ENCODE measurements at regions not wholly inside any gene's neighbourhood (a gene's known extent, or its start where the extent isn't known, plus 50 kb on each side); places are given as distances from the start of the nearest gene placed in this dataset.

- DNase-seq = no peak
- TF ChIP-seq CTCF (IDR thresholded peaks at IDR 0.05) = no peak
Measured at GRCh38 chr18:77495079-77495478, 245.4 kb downstream of the GALR1 start.

GRCh38 chr18:77495982-77496690 lies 246.5 kb downstream of the GALR1 start:
- H3K4me1 ChIP-seq = no peaks in the 10 kb centered on the region
- no peak for DNase-seq
- H3K36me3 ChIP-seq = no peaks in the 10 kb centered on the region
- TF ChIP-seq CTCF (IDR thresholded peaks at IDR 0.05) = no peak
- intact Hi-C loops (cut with DNase I; ENCODE audit: low total_unique reads) = no loop called here
- H3K4me3 ChIP-seq = no peak overlapping the region
- no peaks in the 10 kb centered on the region for H3K9me3 ChIP-seq
- no peak overlapping the region for H3K27ac ChIP-seq
- H3K27me3 ChIP-seq = no peaks in the 10 kb centered on the region

More at GRCh38 chr18:77495079-77495478, 245.4 kb downstream of the GALR1 start:
- H3K4me3 ChIP-seq = no peak overlapping the region
- no peaks in the 10 kb centered on the region for H3K9me3 ChIP-seq
- no peaks in the 10 kb centered on the region for H3K27me3 ChIP-seq
- intact Hi-C loops (cut with DNase I; ENCODE audit: low total_unique reads) = no loop called here
- no peaks in the 10 kb centered on the region for H3K4me1 ChIP-seq
- no peak overlapping the region for H3K27ac ChIP-seq
- H3K36me3 ChIP-seq = no peaks in the 10 kb centered on the region

- Histone ChIP-seq H3K36me3 (no peaks in the 10 kb centered on the region), H3K27me3 (no peaks in the 10 kb centered on the region), H3K4me1 (no peaks in the 10 kb centered on the region), H3K4me3 (no peak overlapping the region), H3K9me3 (no peaks in the 10 kb centered on the region), H3K27ac (no peak overlapping the region)
- TF ChIP-seq CTCF (IDR thresholded peaks at IDR 0.05) = no peak
- DNase-seq = no peak
- intact Hi-C loops (cut with DNase I; ENCODE audit: low total_unique reads) = no loop called here
Measured at GRCh38 chr18:77501266-77501665, 251.6 kb downstream of the GALR1 start.

- H3K9me3 ChIP-seq = no peaks in the 10 kb centered on the region
- no peak overlapping the region for H3K4me3 ChIP-seq
- no peaks in the 10 kb centered on the region for H3K36me3 ChIP-seq
- no peak overlapping the region for H3K27ac ChIP-seq
- no peaks in the 10 kb centered on the region for H3K4me1 ChIP-seq
- DNase-seq = no peak
- H3K27me3 ChIP-seq = no peaks in the 10 kb centered on the region
- no peak for TF ChIP-seq CTCF (IDR thresholded peaks at IDR 0.05)
- intact Hi-C loops (cut with DNase I; ENCODE audit: low total_unique reads) = no loop called here
Measured at GRCh38 chr18:77505499-77505898, 255.9 kb downstream of the GALR1 start.

GRCh38 chr18:77512152-77512551 lies 262.5 kb downstream of the GALR1 start:
- no peak overlapping the region for H3K27ac ChIP-seq
- no peaks in the 10 kb centered on the region for H3K27me3 ChIP-seq
- no peak for TF ChIP-seq CTCF (IDR thresholded peaks at IDR 0.05)
- H3K9me3 ChIP-seq = no peaks in the 10 kb centered on the region
- intact Hi-C loops (cut with DNase I; ENCODE audit: low total_unique reads) = no loop called here
- no peaks in the 10 kb centered on the region for H3K4me1 ChIP-seq
- DNase-seq = no peak
- H3K36me3 ChIP-seq = no peaks in the 10 kb centered on the region
- H3K4me3 ChIP-seq = no peak overlapping the region

GRCh38 chr18:77517901-77518300 lies 268.3 kb downstream of the GALR1 start:
- DNase-seq = no peak
- H3K4me1 ChIP-seq = no peaks in the 10 kb centered on the region
- no peak overlapping the region for H3K27ac ChIP-seq
- TF ChIP-seq CTCF (IDR thresholded peaks at IDR 0.05) = no peak
- intact Hi-C loops (cut with DNase I; ENCODE audit: low total_unique reads) = no loop called here
- H3K36me3 ChIP-seq = no peaks in the 10 kb centered on the region
- H3K9me3 ChIP-seq = no peaks in the 10 kb centered on the region
- H3K4me3 ChIP-seq = no peak overlapping the region
- H3K27me3 ChIP-seq = no peaks in the 10 kb centered on the region
